HL-60 (cell line): ENCODE measurements at regions not wholly inside any gene's neighbourhood (a gene's known extent, or its start where the extent isn't known, plus 50 kb on each side); places are given as distances from the start of the nearest gene placed in this dataset.

Experiments
- CTCF ChIP-seq: IDR thresholded peaks from one replicate; pipeline ENCODE4 v1.5.1; 2011; ENCODE audit warnings: low read length, control low read depth, inconsistent platforms; ENCODE audit not compliant: insufficient read depth
- GABPA ChIP-seq: IDR thresholded peaks from 2 replicates; pipeline ENCODE4 v1.6.1; 2012; ENCODE audit warnings: low read depth
- REST ChIP-seq: IDR thresholded peaks from 2 replicates; pipeline ENCODE4 v1.6.1; 2012; ENCODE audit warnings: low read depth; ENCODE audit not compliant: insufficient replicate concordance
- SPI1 ChIP-seq: IDR thresholded peaks from 2 replicates; pipeline ENCODE4 v1.6.1; 2012; ENCODE audit warnings: low read depth, mild to moderate bottlenecking, borderline replicate concordance

GRCh38 chr2:23200068-23200786 lies 184.8 kb upstream of the KLHL29 start:
- TF ChIP-seq CTCF, result no peak
- no peak for TF ChIP-seq REST
- TF ChIP-seq GABPA, result no peak
- TF ChIP-seq SPI1, result no peak
